T47D (cell line): ENCODE measurements at regions not wholly inside any gene's neighbourhood (a gene's known extent, or its start where the extent isn't known, plus 50 kb on each side); places are given as distances from the start of the nearest gene placed in this dataset.

Experiments used
- DNase-seq, 2 experiments: peaks; one replicate each; pipeline versions ENCODE4 v3.0.0 to v3.0.0-alpha.2; 2011 to 2012; ENCODE audit warnings: low read depth in 1 of 2, low spot score in 1 of 2
- JUND ChIP-seq: IDR thresholded peaks from 2 replicates; pipeline ENCODE4 v1.6.1; 2012; ENCODE audit warnings: low read depth
- in situ Hi-C: cut with HindIII; loops from 2 replicates; pipeline ENCODE4 v1.10.0; 2016; ENCODE audit warnings: low sequenced_read_pairs, low pct_unique_long_range_greater_than_20kb

- in situ Hi-C loops, result no loop called here
Observed at GRCh38 chr2:120861576-120862191, 126.0 kb downstream of the GLI2 start.

GRCh38 chr2:120862201-120863060 lies 126.8 kb downstream of the GLI2 start:
- no peak for DNase-seq
- in situ Hi-C loops, result no loop called here
- TF ChIP-seq JUND, result no peak

More at GRCh38 chr2:120861576-120862191, 126.0 kb downstream of the GLI2 start:
- DNase-seq, result no peak
- TF ChIP-seq JUND, result no peak

- DNase-seq, result no peak
- in situ Hi-C loops, result no loop called here
- TF ChIP-seq JUND, result no peak
Observed at GRCh38 chr2:120863146-120863545, 127.5 kb downstream of the GLI2 start.

GRCh38 chr2:120863661-120864320 lies 128.1 kb downstream of the GLI2 start:
- no peak for DNase-seq
- in situ Hi-C loops, result no loop called here

GRCh38 chr2:120864981-120865380 lies 129.3 kb downstream of the GLI2 start:
- TF ChIP-seq JUND, result no peak
- in situ Hi-C loops, result no loop called here
- DNase-seq, result no peak

More at GRCh38 chr2:120863661-120864320, 128.1 kb downstream of the GLI2 start:
- TF ChIP-seq JUND, result no peak

- TF ChIP-seq JUND, result no peak
- DNase-seq, result no peak
- in situ Hi-C loops, result no loop called here
Observed at GRCh38 chr2:120865656-120866055, 130.0 kb downstream of the GLI2 start.

- no peak for TF ChIP-seq JUND
- no peak for DNase-seq
- in situ Hi-C loops, result no loop called here
Observed at GRCh38 chr2:120866071-120866470, 130.4 kb downstream of the GLI2 start.

- no peak for TF ChIP-seq JUND
- DNase-seq, result no peak
- in situ Hi-C loops, result no loop called here
Observed at GRCh38 chr2:120866483-120867140, 130.9 kb downstream of the GLI2 start.

GRCh38 chr2:120867290-120868241 lies 131.9 kb downstream of the GLI2 start:
- DNase-seq, result no peak
- no peak for TF ChIP-seq JUND
- in situ Hi-C loops, result no loop called here

- in situ Hi-C loops, result no loop called here
- no peak for TF ChIP-seq JUND
- no peak for DNase-seq
Observed at GRCh38 chr2:120868366-120868765, 132.7 kb downstream of the GLI2 start.

- DNase-seq, result no peak
- in situ Hi-C loops, result no loop called here
- TF ChIP-seq JUND, result no peak
Observed at GRCh38 chr2:120869036-120869729, 133.5 kb downstream of the GLI2 start.
